SK-N-SH (cell line): ENCODE measurements at regions not wholly inside any gene's neighbourhood (a gene's known extent, or its start where the extent isn't known, plus 50 kb on each side); places are given as distances from the start of the nearest gene placed in this dataset.

Source experiments
- CTCF ChIA-PET: fragments of 300-600, 350-600 bp; formaldehyde crosslinking; extraction: SDS; loops from one replicate; lab custom pipeline; 2021; lab: Yijun Ruan, JAX
- POLR2A ChIA-PET: fragments of 350-600 bp; sonication (Branson Sonifier 250); formaldehyde crosslinking; extraction: SDS; loops from one replicate; lab custom pipeline; 2020; ENCODE audit warnings: antibody characterized with exemption, inconsistent platforms; lab: Yijun Ruan, JAX
- DNase-seq: peaks from one replicate; pipeline ENCODE4 v3.0.0; 2012
- H2AFZ ChIP-seq: fragments of 200-600 bp; sonication (generic); 2 replicates; pipeline ENCODE4 v1.8.1; 2016; ENCODE audit warnings: antibody characterized with exemption, mild to moderate bottlenecking, low read depth
- H3F3A ChIP-seq: fragments of 200-600 bp; sonication (generic); replicated peaks from 2 replicates; pipeline ENCODE3; 2016; ENCODE audit warnings: antibody characterized with exemption, mild to moderate bottlenecking; ENCODE audit not compliant: insufficient read depth
- H3K27ac ChIP-seq, 2 experiments: fragments of 200-500 bp in 1 of 2; fragments of 200-600 bp in 1 of 2; sonication (Bioruptor generic) in 1 of 2; sonication (generic), shearing (Covaris generic) in 1 of 2; 2 replicates each; pipeline versions ENCODE4 v1.5.1 to v1.6.1; 2014 to 2016; ENCODE audit warnings: low read depth in 2 of 2, inconsistent platforms in 1 of 2, low read length in 1 of 2, mild to moderate bottlenecking in 1 of 2, mixed read lengths in 1 of 2
- H3K27me3 ChIP-seq: fragments of 200-600 bp; sonication (generic), shearing (Covaris generic); 2 replicates; pipeline ENCODE4 v1.6.1; 2016; ENCODE audit warnings: mixed run types; ENCODE audit not compliant: insufficient read depth
- H3K36me3 ChIP-seq, 2 experiments: fragments of 200-500 bp in 1 of 2; fragments of 200-600 bp in 1 of 2; sonication (Bioruptor generic) in 1 of 2; sonication (generic) in 1 of 2; replicated peaks in 1 of 2; 2 replicates each; pipeline versions ENCODE3 to v1.5.1; 2014 to 2016; ENCODE audit warnings: low read length in 1 of 2, mild to moderate bottlenecking in 1 of 2; ENCODE audit not compliant: insufficient read depth in 2 of 2, control insufficient read depth in 1 of 2
- H3K4me1 ChIP-seq, 2 experiments: fragments of 200-500 bp in 1 of 2; fragments of 200-600 bp in 1 of 2; sonication (Bioruptor generic) in 1 of 2; sonication (generic), shearing (Covaris generic) in 1 of 2; 2 replicates each; pipeline versions ENCODE4 v1.5.1 to v1.6.1; 2014 to 2016; ENCODE audit warnings: low read depth in 1 of 2, low read length in 1 of 2, mixed run types in 1 of 2; ENCODE audit not compliant: insufficient read depth in 2 of 2, control insufficient read depth in 1 of 2
- H3K4me2 ChIP-seq: fragments of 200-600 bp; sonication (generic), shearing (Covaris generic); 2 replicates; pipeline ENCODE4 v1.6.1; 2017; ENCODE audit warnings: mixed run types
- H3K4me3 ChIP-seq, 2 experiments: fragments of 200-500 bp in 1 of 2; fragments of 200-600 bp in 1 of 2; sonication (Bioruptor generic) in 1 of 2; sonication (generic), shearing (Covaris generic) in 1 of 2; 2 replicates each; pipeline versions ENCODE4 v1.5.1 to v1.8.1; 2014 to 2016; ENCODE audit warnings: low read depth in 2 of 2, inconsistent platforms in 1 of 2, low read length in 1 of 2, mild to moderate bottlenecking in 1 of 2, mixed read lengths in 1 of 2, moderate library complexity in 1 of 2
- H3K79me2 ChIP-seq: fragments of 200-600 bp; sonication (generic); 2 replicates; pipeline ENCODE4 v1.8.1; 2017; ENCODE audit warnings: mild to moderate bottlenecking; ENCODE audit not compliant: insufficient read depth
- H3K9ac ChIP-seq: fragments of 200-600 bp; sonication (generic); 2 replicates; pipeline ENCODE4 v1.6.1; 2017; ENCODE audit warnings: mixed run types
- H3K9me2 ChIP-seq: fragments of 200-600 bp; sonication (generic); 2 replicates; pipeline ENCODE4 v1.6.1; 2017; ENCODE audit warnings: mixed run types
- H3K9me3 ChIP-seq: fragments of 200-600 bp; sonication (generic); 2 replicates; pipeline ENCODE4 v1.6.1; 2017; ENCODE audit warnings: mixed run types, mild to moderate bottlenecking, moderate library complexity
- H4K20me1 ChIP-seq: fragments of 200-600 bp; sonication (generic); 2 replicates; pipeline ENCODE4 v1.6.1; 2017; ENCODE audit warnings: mild to moderate bottlenecking, mixed run types; ENCODE audit not compliant: insufficient read depth
- ELF1 ChIP-seq: IDR thresholded peaks from 2 replicates; pipeline ENCODE4 v1.4.0; 2012
- EP300 ChIP-seq, 2 experiments: IDR thresholded peaks; 2 replicates each; pipeline versions ENCODE4 v1.4.0 to v1.6.1; 2012; ENCODE audit warnings: borderline replicate concordance in 1 of 2, low read depth in 1 of 2, low read length in 1 of 2
- FOXJ3 ChIP-seq: sonication (generic); formaldehyde crosslinking; IDR thresholded peaks from 2 replicates; pipeline ENCODE4 v1.5.1; 2020; ENCODE audit warnings: mild to moderate bottlenecking, missing genetic modification reagents
- GATA2 ChIP-seq: sonication (generic); formaldehyde crosslinking; IDR thresholded peaks from 2 replicates; pipeline ENCODE4 v1.5.0; 2020; ENCODE audit warnings: mild to moderate bottlenecking, missing genetic modification reagents
- IRF3 ChIP-seq: fragments of 150-350 bp; IDR thresholded peaks from 2 replicates; pipeline ENCODE4 v1.6.1; 2016; ENCODE audit warnings: mild to moderate bottlenecking, low read depth, low read length
- JUND ChIP-seq: IDR thresholded peaks from 2 replicates; pipeline ENCODE4 v1.4.0; 2012
- MEF2A ChIP-seq: IDR thresholded peaks from 2 replicates; pipeline ENCODE4 v1.4.0; 2012; ENCODE audit warnings: low read depth, borderline replicate concordance
- NFIC ChIP-seq: IDR thresholded peaks from 2 replicates; pipeline ENCODE4 v1.4.0; 2012; ENCODE audit warnings: borderline replicate concordance
- PBX3 ChIP-seq: IDR thresholded peaks from 2 replicates; pipeline ENCODE4; 2012
- POLR2AphosphoS5 ChIP-seq: IDR thresholded peaks from 2 replicates; pipeline ENCODE4 v1.6.1; 2012; ENCODE audit warnings: low read depth, low read length
- RAD21 ChIP-seq: IDR thresholded peaks from 2 replicates; pipeline ENCODE4 v1.6.1; 2012; ENCODE audit warnings: mild to moderate bottlenecking, low read length
- RCOR1 ChIP-seq: fragments of 150-350 bp; IDR thresholded peaks from 2 replicates; pipeline ENCODE4 v1.6.1; 2017; ENCODE audit warnings: antibody characterized with exemption, low read length
- SIN3A ChIP-seq: IDR thresholded peaks from 2 replicates; pipeline ENCODE4 v1.6.1; 2012; ENCODE audit warnings: low read depth, mild to moderate bottlenecking, low read length, moderate library complexity, borderline replicate concordance
- SMC3 ChIP-seq: IDR thresholded peaks from 2 replicates; pipeline ENCODE4 v1.6.1; 2012; ENCODE audit warnings: low read depth, low read length, improper control_type of control experiment
- TEAD4 ChIP-seq: IDR thresholded peaks from 2 replicates; pipeline ENCODE4 v1.4.0; 2012; ENCODE audit warnings: mild to moderate bottlenecking, borderline replicate concordance; ENCODE audit not compliant: insufficient read depth
- USF1 ChIP-seq: IDR thresholded peaks from 2 replicates; pipeline ENCODE4 v1.4.0; 2012; ENCODE audit warnings: low read depth, borderline replicate concordance
- YY1 ChIP-seq: IDR thresholded peaks from 2 replicates; pipeline ENCODE4 v1.4.0; 2012; ENCODE audit warnings: low read depth, mild to moderate bottlenecking
- WGBS: methylation state at CpG from one replicate; pipeline ENCODE4 v1.1.6; 2017; ENCODE audit warnings: low lambda C conversion rate; 5-methylcytosine and 5-hydroxymethylcytosine counted together
- TF ChIP-seq, protein P1 (sequence below): fragments of 150-350 bp; IDR thresholded peaks from 2 replicates; pipeline ENCODE4 v1.6.1; 2017; ENCODE audit warnings: antibody characterized with exemption, low read length, low read depth, borderline replicate concordance

GRCh38 chr6:95785785-95786184 lies 208.4 kb downstream of the MANEA start:
- no peaks in the 10 kb centered on the region for H3K9me3 ChIP-seq
- H3K36me3 ChIP-seq: no peaks in the 10 kb centered on the region
- no peaks in the 10 kb centered on the region for H3K79me2 ChIP-seq
- H3K9me2 ChIP-seq: no peaks in the 10 kb centered on the region
- CTCF ChIA-PET: no interaction called here
- no peaks in the 10 kb centered on the region for H3F3A ChIP-seq
- WGBS: 30% methylated on average over 2 of the region's 2 CpGs
- H3K4me3 ChIP-seq: no peak overlapping the region
- POLR2A ChIA-PET: no interaction called here
- H3K27me3 ChIP-seq: no peaks in the 10 kb centered on the region
- TF ChIP-seq PBX3 (no peak), MEF2A (no peak), EP300 (IDR thresholded peaks at IDR 0.05; ENCODE audit: borderline replicate concordance in 1 of 2, low read depth in 1 of 2, low read length in 1 of 2) (no peak), USF1 (no peak), YY1 (no peak), GATA2 (no peak), TEAD4 (no peak), NFIC (no peak), RCOR1 (no peak), JUND (no peak), POLR2AphosphoS5 (no peak)
- TF ChIP-seq, protein P1, sequence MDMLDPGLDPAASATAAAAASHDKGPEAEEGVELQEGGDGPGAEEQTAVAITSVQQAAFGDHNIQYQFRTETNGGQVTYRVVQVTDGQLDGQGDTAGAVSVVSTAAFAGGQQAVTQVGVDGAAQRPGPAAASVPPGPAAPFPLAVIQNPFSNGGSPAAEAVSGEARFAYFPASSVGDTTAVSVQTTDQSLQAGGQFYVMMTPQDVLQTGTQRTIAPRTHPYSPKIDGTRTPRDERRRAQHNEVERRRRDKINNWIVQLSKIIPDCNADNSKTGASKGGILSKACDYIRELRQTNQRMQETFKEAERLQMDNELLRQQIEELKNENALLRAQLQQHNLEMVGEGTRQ: no peak
- no peaks in the 10 kb centered on the region for H3K4me1 ChIP-seq
- no peak for DNase-seq
- H3K9ac ChIP-seq: no peak overlapping the region
- no peak overlapping the region for H3K27ac ChIP-seq
- no peaks in the 10 kb centered on the region for H4K20me1 ChIP-seq
- H2AFZ ChIP-seq: no peak overlapping the region
- H3K4me2 ChIP-seq: no peak overlapping the region

GRCh38 chr6:95786802-95787201 lies 209.5 kb downstream of the MANEA start:
- H3K27me3 ChIP-seq: no peaks in the 10 kb centered on the region
- 79% methylated on average over 3 of the region's 3 CpGs for WGBS

More at GRCh38 chr6:95786802-95787201, 209.5 kb downstream of the MANEA start:
- H3K9ac ChIP-seq: no peak overlapping the region
- H4K20me1 ChIP-seq: no peaks in the 10 kb centered on the region
- no peak for DNase-seq
- no peaks in the 10 kb centered on the region for H3K9me3 ChIP-seq
- no peak overlapping the region for H2AFZ ChIP-seq
- ChIA-PET POLR2A (no interaction called here), CTCF (no interaction called here)
- TF ChIP-seq RAD21 (no peak), NFIC (no peak), SIN3A (no peak), GATA2 (no peak), SMC3 (no peak), ELF1 (no peak), EP300 (IDR thresholded peaks at IDR 0.05; ENCODE audit: borderline replicate concordance in 1 of 2, low read depth in 1 of 2, low read length in 1 of 2) (no peak), FOXJ3 (CRISPR knock-in tag) (no peak), MEF2A (no peak), POLR2AphosphoS5 (no peak), IRF3 (no peak)
- H3K36me3 ChIP-seq: no peaks in the 10 kb centered on the region
- no peak overlapping the region for H3K27ac ChIP-seq
- H3K4me1 ChIP-seq: no peaks in the 10 kb centered on the region
- H3K4me3 ChIP-seq: no peak overlapping the region
- no peaks in the 10 kb centered on the region for H3F3A ChIP-seq
- H3K4me2 ChIP-seq: no peak overlapping the region
- no peaks in the 10 kb centered on the region for H3K79me2 ChIP-seq
- no peaks in the 10 kb centered on the region for H3K9me2 ChIP-seq
